ENCODE measurements at regions not wholly inside any gene's neighbourhood (a gene's known extent, or its start where the extent isn't known, plus 50 kb on each side); places are given as distances from the start of the nearest gene placed in this dataset.

DNA sequence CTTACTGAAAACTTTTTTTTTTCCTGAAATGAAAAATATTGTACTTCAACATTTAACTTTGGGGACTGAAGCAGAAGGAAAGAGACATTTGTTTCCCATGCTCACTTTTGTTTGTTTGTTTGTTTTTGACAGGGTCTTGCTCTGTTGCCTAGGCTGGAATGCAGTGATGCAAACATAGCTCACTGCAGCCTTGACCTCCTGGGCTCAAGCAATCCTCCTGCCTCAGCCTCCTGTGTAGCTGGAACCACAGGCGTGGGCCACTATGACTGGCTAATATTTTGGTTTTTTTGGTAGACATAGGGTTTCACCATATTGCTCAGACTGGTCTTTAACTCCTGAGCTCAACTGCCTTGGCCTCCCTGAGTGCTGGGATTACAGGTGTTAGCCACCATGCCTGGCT lies 70.9 kb upstream of the SPTBN1 start:
- intact Hi-C loops (cut with micrococcal nuclease; ENCODE audit: unreplicated experiment), result no loop called here
- Histone ChIP-seq H3K79me2 (ENCODE audit: insufficient read depth, low read length) (no peaks in the 10 kb centered on the region), H4K20me1 (ENCODE audit: insufficient read depth, low read length) (no peaks in the 10 kb centered on the region), H3K36me3 (replicated peaks in 1 of 2; ENCODE audit: control insufficient read depth in 1 of 2, insufficient read depth in 2 of 2, low read length in 2 of 2) (no peaks in the 10 kb centered on the region), H3K4me3 (replicated peaks in 1 of 3; ENCODE audit: insufficient read depth in 1 of 3, low read depth in 2 of 3, low read length in 3 of 3) (no peak overlapping the region), H3K4me1 (ENCODE audit: insufficient read depth, low read length) (peaks cover 15% of the 10 kb centered on the region), H2AFZ (ENCODE audit: low read length) (peak overlapping the region; percentile 10), H3K27me3 (ENCODE audit: control insufficient read depth in 1 of 2, insufficient read depth in 2 of 2, low read length in 2 of 2) (peaks cover 2 to 8% of the 10 kb centered on the region in 2 experiments; a peak in 3 of 5 replicates), H3K4me2 (ENCODE audit: low read depth, low read length) (peak overlapping the region; percentile 75), H3K27ac (ENCODE audit: extremely low read length, insufficient read depth, low read length) (no peak overlapping the region), H3K9ac (ENCODE audit: insufficient read depth, low read depth, low read length) (no peak overlapping the region), H3K9me3 (ENCODE audit: low read length) (no peaks in the 10 kb centered on the region)
- DNase-seq (ENCODE audit: low spot score) (no peak), FAIRE-seq (no peak), ATAC-seq (no peak)
- 52% methylated on average over 1 of the region's 1 CpG for WGBS (ENCODE audit: low lambda C conversion rate)
- in situ Hi-C loops (cut with HindIII; ENCODE audit: extremely low pct_ligation_motif_present, low pct_unique_long_range_greater_than_20kb), result no loop called here
- POLR2A ChIA-PET, result no interaction called here
- CTCF ChIA-PET (ENCODE audit: low intra/inter-chr PET ratio, low total read pairs), result no interaction called here
- BruUV-seq (replicated peaks), result no TSS peak
- TF ChIP-seq, protein P1, sequence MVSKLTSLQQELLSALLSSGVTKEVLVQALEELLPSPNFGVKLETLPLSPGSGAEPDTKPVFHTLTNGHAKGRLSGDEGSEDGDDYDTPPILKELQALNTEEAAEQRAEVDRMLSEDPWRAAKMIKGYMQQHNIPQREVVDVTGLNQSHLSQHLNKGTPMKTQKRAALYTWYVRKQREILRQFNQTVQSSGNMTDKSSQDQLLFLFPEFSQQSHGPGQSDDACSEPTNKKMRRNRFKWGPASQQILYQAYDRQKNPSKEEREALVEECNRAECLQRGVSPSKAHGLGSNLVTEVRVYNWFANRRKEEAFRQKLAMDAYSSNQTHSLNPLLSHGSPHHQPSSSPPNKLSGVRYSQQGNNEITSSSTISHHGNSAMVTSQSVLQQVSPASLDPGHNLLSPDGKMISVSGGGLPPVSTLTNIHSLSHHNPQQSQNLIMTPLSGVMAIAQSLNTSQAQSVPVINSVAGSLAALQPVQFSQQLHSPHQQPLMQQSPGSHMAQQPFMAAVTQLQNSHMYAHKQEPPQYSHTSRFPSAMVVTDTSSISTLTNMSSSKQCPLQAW (CRISPR knock-in tag; IDR thresholded peaks at IDR 0.05), result no peak
- TF ChIP-seq MAFG (CRISPR knock-in tag; IDR thresholded peaks at IDR 0.05) (no peak), HBP1 (CRISPR knock-in tag; IDR thresholded peaks at IDR 0.05; ENCODE audit: low read depth) (no peak), ZMYM3 (CRISPR knock-in tag; IDR thresholded peaks at IDR 0.05) (peak; percentile 56; the same call in 1 of the 2 replicates), KDM3A (CRISPR knock-in tag; IDR thresholded peaks at IDR 0.05; ENCODE audit: low read depth) (no peak), JUND (CRISPR knock-in tag; IDR thresholded peaks at IDR 0.05) (no peak), TEAD3 (CRISPR knock-in tag; optimal IDR thresholded peaks at IDR 0.05; ENCODE audit: borderline replicate concordance) (peak; percentile 79), FOXP4 (CRISPR knock-in tag; IDR thresholded peaks at IDR 0.05) (peak; percentile 27; the same call in 1 of the 2 replicates), ZBTB25 (CRISPR knock-in tag; IDR thresholded peaks at IDR 0.05) (no peak), ZNF33B (CRISPR knock-in tag; IDR thresholded peaks at IDR 0.05) (no peak), ZNF543 (CRISPR knock-in tag; IDR thresholded peaks at IDR 0.05) (no peak), THAP9 (CRISPR knock-in tag; IDR thresholded peaks at IDR 0.05; ENCODE audit: borderline replicate concordance) (no peak)
- TF ChIP-seq, protein P2, sequence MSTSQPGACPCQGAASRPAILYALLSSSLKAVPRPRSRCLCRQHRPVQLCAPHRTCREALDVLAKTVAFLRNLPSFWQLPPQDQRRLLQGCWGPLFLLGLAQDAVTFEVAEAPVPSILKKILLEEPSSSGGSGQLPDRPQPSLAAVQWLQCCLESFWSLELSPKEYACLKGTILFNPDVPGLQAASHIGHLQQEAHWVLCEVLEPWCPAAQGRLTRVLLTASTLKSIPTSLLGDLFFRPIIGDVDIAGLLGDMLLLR (CRISPR knock-in tag; IDR thresholded peaks at IDR 0.05), result no peak
- TF ChIP-seq, protein P3, sequence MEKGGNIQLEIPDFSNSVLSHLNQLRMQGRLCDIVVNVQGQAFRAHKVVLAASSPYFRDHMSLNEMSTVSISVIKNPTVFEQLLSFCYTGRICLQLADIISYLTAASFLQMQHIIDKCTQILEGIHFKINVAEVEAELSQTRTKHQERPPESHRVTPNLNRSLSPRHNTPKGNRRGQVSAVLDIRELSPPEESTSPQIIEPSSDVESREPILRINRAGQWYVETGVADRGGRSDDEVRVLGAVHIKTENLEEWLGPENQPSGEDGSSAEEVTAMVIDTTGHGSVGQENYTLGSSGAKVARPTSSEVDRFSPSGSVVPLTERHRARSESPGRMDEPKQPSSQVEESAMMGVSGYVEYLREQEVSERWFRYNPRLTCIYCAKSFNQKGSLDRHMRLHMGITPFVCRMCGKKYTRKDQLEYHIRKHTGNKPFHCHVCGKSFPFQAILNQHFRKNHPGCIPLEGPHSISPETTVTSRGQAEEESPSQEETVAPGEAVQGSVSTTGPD (CRISPR knock-in tag; IDR thresholded peaks at IDR 0.05), result no peak

Data from HepG2 (cell line).